Central memory CD8-positive, alpha-beta T cell (primary cell): ENCODE measurements at regions not wholly inside any gene's neighbourhood (a gene's known extent, or its start where the extent isn't known, plus 50 kb on each side); places are given as distances from the start of the nearest gene placed in this dataset.
"Not testable (repeated sequence)": the region's sequence is repeated elsewhere in the genome, so short reads cannot be mapped to it uniquely, and the experiment has no call there.

Source experiments
- ATAC-seq: fragments of 150-1000 bp; cut with Tn5 transposase; replicated peaks from 2 replicates; pipeline ENCODE4 v1.10.0; 2022; ENCODE audit warnings: mild to moderate bottlenecking, moderate FRiP score, moderate number of reproducible peaks; ENCODE audit not compliant: poor library complexity, severe bottlenecking; ENCODE audit errors: extremely low read depth
- DNase-seq, 2 donors: peaks; one replicate each; pipeline ENCODE4 v3.0.0; 2021; ENCODE audit warnings: low spot score in 2 of 2
- H3K27ac Mint-ChIP-seq: one replicate; pipeline ENCODE4 v1.8.0; 2022; ENCODE audit warnings: low read depth, mild to moderate bottlenecking, moderate library complexity, mixed read lengths
- H3K27me3 Mint-ChIP-seq: one replicate; pipeline ENCODE4 v1.8.0; 2022; ENCODE audit warnings: mixed read lengths
- H3K36me3 Mint-ChIP-seq: one replicate; pipeline ENCODE4 v1.8.0; 2022; ENCODE audit warnings: mild to moderate bottlenecking, moderate library complexity, mixed read lengths; ENCODE audit not compliant: insufficient read depth
- H3K4me1 Mint-ChIP-seq: one replicate; pipeline ENCODE4 v1.8.0; 2022; ENCODE audit warnings: mixed read lengths
- H3K4me3 Mint-ChIP-seq: one replicate; pipeline ENCODE4 v1.8.0; 2022; ENCODE audit warnings: mild to moderate bottlenecking, moderate library complexity, mixed read lengths
- H3K9me3 Mint-ChIP-seq: one replicate; pipeline ENCODE4 v1.8.0; 2022; ENCODE audit warnings: mixed read lengths

- not testable (repeated sequence) for ATAC-seq, DNase-seq, H3K27me3 Mint-ChIP-seq, H3K4me1 Mint-ChIP-seq, H3K27ac Mint-ChIP-seq, H3K9me3 Mint-ChIP-seq, H3K4me3 Mint-ChIP-seq, H3K36me3 Mint-ChIP-seq
These were observed 942.6 kb upstream of the ADAMTS5 start for GRCh38 chr21:27909487-27909886.

DNA sequence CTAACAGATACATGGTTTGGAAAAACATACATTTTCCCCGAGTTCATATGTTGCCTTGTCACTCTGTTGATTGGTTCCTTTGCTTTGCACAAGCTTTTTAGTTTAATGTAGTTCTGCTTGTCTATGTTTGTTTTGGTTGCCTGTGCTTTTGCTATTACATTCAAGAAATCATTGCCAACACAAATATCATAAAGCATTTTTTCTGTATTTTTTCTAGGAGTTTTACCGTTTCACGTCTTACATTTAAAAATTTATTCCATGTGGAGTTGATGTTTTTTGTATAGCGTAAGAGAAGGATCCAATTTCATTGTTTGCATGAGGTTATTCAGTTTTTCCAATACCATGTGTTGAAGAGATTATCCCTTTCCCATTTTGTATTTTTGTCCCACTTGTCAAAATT lies 941.9 kb upstream of the ADAMTS5 start:
- H3K4me3 Mint-ChIP-seq, DNase-seq, H3K27me3 Mint-ChIP-seq, H3K4me1 Mint-ChIP-seq, H3K27ac Mint-ChIP-seq, H3K36me3 Mint-ChIP-seq, ATAC-seq: not testable (repeated sequence)
- H3K9me3 Mint-ChIP-seq: peaks cover 10% of the 10 kb centered on the region

DNA sequence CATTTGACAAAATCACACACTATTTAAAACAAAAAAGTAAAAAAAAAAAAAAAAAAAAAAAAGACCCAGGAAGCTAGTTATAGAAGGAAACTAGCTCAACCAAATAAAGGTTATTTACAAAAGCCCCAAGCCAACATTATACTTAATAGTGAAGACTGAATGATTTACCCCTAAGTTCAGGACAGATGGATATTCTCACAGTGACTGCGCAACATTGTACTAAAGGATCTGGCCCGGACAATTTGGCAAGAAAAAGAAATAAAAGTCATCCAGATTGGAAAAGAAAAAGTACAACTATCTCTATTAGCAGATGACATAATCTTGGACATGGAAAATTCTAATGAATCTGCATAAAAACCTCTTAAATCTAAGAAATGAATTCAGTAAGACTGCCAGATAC lies 936.0 kb upstream of the ADAMTS5 start:
- H3K4me3 Mint-ChIP-seq, DNase-seq, H3K27ac Mint-ChIP-seq, H3K4me1 Mint-ChIP-seq, ATAC-seq, H3K27me3 Mint-ChIP-seq, H3K36me3 Mint-ChIP-seq: not testable (repeated sequence)
- H3K9me3 Mint-ChIP-seq: peaks cover 13% of the 10 kb centered on the region

- H3K27me3 Mint-ChIP-seq, H3K36me3 Mint-ChIP-seq, ATAC-seq, DNase-seq, H3K4me1 Mint-ChIP-seq, H3K4me3 Mint-ChIP-seq, H3K27ac Mint-ChIP-seq: not testable (repeated sequence)
- H3K9me3 Mint-ChIP-seq: peaks cover 14% of the 10 kb centered on the region
These were observed 926.7 kb upstream of the ADAMTS5 start for GRCh38 chr21:27893619-27894018.

DNA sequence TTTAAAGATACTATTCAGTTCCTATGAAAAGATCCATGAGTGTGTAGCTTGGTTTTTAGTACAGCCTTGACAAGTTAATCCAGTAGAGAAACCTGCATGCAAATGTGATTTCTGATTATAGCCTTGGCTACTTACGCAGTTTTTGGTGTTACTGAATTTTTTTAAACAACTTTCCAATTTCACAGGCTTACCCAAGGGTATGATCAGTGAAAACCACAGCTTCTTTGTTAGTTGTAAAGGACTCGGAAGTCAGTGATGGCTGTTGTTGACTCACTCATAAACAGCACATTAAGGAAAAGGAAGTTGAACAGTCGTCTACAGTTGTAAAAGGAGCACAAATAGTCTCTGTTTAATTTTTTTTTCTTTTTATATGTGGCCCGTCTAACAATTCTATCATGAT lies 924.6 kb upstream of the ADAMTS5 start:
- not testable (repeated sequence) for H3K27ac Mint-ChIP-seq, H3K4me1 Mint-ChIP-seq, ATAC-seq, H3K36me3 Mint-ChIP-seq, DNase-seq, H3K4me3 Mint-ChIP-seq, H3K27me3 Mint-ChIP-seq
- peaks cover 14% of the 10 kb centered on the region for H3K9me3 Mint-ChIP-seq

- H3K9me3 Mint-ChIP-seq: peaks cover 18% of the 10 kb centered on the region
- not testable (repeated sequence) for H3K4me1 Mint-ChIP-seq
These were observed 921.0 kb upstream of the ADAMTS5 start for GRCh38 chr21:27887808-27888455.

DNA sequence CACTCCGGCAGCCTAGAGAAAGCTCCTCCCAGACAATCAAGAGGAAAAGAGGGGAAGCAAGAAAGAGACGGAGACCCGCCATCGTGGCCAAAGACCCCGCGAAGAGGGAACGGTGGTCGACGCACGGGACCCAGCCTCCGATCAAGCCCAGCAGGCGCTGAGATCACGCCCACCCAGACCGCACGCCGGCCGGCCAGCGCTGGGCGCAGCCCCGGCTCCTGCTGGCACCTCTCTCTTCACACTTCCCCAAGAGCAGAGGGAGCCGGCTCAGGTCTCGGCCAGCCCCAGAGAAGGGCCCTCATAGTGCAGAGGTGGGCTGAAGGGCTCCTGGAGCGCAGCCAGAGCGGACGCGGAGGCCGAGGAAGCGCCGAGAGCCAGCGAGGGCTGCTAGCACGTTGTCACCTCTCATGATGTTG lies 918.4 kb upstream of the ADAMTS5 start:
- DNase-seq (no peak), ATAC-seq (no peak)
- H3K4me3 Mint-ChIP-seq: no peak overlapping the region
- H3K36me3 Mint-ChIP-seq: peaks cover 2% of the 10 kb centered on the region
- no peak overlapping the region for H3K27ac Mint-ChIP-seq
- peaks cover 18% of the 10 kb centered on the region for H3K9me3 Mint-ChIP-seq
- no peaks in the 10 kb centered on the region for H3K4me1 Mint-ChIP-seq
- H3K27me3 Mint-ChIP-seq: no peaks in the 10 kb centered on the region

More at GRCh38 chr21:27887808-27888455, 921.0 kb upstream of the ADAMTS5 start:
- H3K27me3 Mint-ChIP-seq, H3K4me3 Mint-ChIP-seq, H3K27ac Mint-ChIP-seq, H3K36me3 Mint-ChIP-seq, DNase-seq, ATAC-seq: not testable (repeated sequence)

GRCh38 chr21:27881331-27881730 lies 914.4 kb upstream of the ADAMTS5 start:
- H3K27ac Mint-ChIP-seq, ATAC-seq, H3K4me3 Mint-ChIP-seq, H3K36me3 Mint-ChIP-seq, H3K27me3 Mint-ChIP-seq, H3K4me1 Mint-ChIP-seq, DNase-seq: not testable (repeated sequence)
- peaks cover 18% of the 10 kb centered on the region for H3K9me3 Mint-ChIP-seq

- not testable (repeated sequence) for DNase-seq, H3K27me3 Mint-ChIP-seq, H3K4me3 Mint-ChIP-seq, H3K36me3 Mint-ChIP-seq, H3K27ac Mint-ChIP-seq, H3K4me1 Mint-ChIP-seq, ATAC-seq
- peaks cover 13% of the 10 kb centered on the region for H3K9me3 Mint-ChIP-seq
These were observed 905.5 kb upstream of the ADAMTS5 start for GRCh38 chr21:27872411-27872810.

- peaks cover 22% of the 10 kb centered on the region for H3K9me3 Mint-ChIP-seq
- H3K4me3 Mint-ChIP-seq, H3K4me1 Mint-ChIP-seq, H3K36me3 Mint-ChIP-seq, ATAC-seq, H3K27me3 Mint-ChIP-seq, H3K27ac Mint-ChIP-seq, DNase-seq: not testable (repeated sequence)
These were observed 903.9 kb upstream of the ADAMTS5 start for GRCh38 chr21:27870755-27871154.

DNA sequence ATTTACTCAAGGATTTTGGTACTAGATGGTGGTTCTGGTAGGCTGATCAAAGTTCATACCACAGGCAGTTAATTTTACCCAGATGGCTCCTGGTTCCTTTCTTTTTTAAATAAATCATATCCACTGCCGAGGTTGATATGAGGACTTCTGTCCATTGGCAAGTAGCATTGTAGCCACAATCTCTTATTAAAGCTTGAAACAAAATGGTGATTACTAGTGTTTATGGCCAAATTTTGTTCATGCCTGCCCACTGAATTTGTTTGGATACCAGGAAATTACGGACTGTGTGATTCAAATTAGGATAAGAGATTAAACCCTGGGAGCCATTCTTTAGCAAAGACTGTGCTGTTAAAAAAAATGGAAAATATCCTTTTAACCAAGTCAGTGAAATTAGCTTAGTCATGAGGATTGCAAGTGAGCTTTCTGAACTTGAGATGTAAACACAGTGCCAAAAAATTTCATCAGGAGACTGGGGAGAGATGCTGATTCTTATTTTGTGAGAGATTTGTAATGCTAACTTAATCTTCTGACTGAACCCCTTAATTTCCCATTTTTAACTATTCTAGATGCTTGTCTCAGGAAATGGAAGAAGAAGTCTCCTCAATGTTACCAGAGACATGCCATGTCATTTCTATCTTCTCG lies 893.5 kb upstream of the ADAMTS5 start:
- not testable (repeated sequence) for H3K4me1 Mint-ChIP-seq, H3K27ac Mint-ChIP-seq, H3K27me3 Mint-ChIP-seq, ATAC-seq, DNase-seq, H3K36me3 Mint-ChIP-seq, H3K4me3 Mint-ChIP-seq, H3K9me3 Mint-ChIP-seq

- H3K27ac Mint-ChIP-seq, DNase-seq, H3K9me3 Mint-ChIP-seq, H3K36me3 Mint-ChIP-seq, H3K4me1 Mint-ChIP-seq, H3K4me3 Mint-ChIP-seq, H3K27me3 Mint-ChIP-seq, ATAC-seq: not testable (repeated sequence)
These were observed 891.4 kb upstream of the ADAMTS5 start for GRCh38 chr21:27858053-27858825.

DNA sequence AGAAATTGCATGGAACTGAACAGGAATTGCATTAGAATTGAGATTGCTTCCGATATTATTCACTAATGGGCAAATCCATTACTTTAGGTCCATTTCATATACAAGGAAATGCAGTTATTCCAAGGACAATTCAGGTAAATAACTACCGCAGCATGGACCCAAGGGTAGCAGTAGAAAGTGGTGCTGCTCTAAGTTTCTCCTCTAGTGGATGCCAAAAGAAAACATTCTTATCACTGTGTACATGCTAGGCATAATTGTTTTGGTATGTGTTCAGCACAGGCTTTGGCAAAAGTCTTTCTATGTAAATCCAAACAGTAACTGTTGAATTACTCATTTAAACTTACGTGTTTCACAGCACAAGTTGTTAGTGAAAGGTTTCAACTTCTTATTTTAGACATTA lies 890.1 kb upstream of the ADAMTS5 start:
- H3K4me1 Mint-ChIP-seq, H3K27ac Mint-ChIP-seq, H3K36me3 Mint-ChIP-seq, ATAC-seq, DNase-seq, H3K4me3 Mint-ChIP-seq, H3K9me3 Mint-ChIP-seq, H3K27me3 Mint-ChIP-seq: not testable (repeated sequence)
